GM19239 (cell line): ENCODE measurements at regions not wholly inside any gene's neighbourhood (a gene's known extent, or its start where the extent isn't known, plus 50 kb on each side); places are given as distances from the start of the nearest gene placed in this dataset.
A peak's percentile ranks its signal among the peaks of the same experiment; 100 is the strongest.
"Not testable (repeated sequence)": the region's sequence is repeated elsewhere in the genome, so short reads cannot be mapped to it uniquely, and the experiment has no call there.

Experiments used
- DNase-seq: peaks from one replicate; pipeline ENCODE4 v3.0.0; 2011; ENCODE audit warnings: low spot score; ENCODE audit not compliant: insufficient read length
- FAIRE-seq: peaks from 2 replicates; lab custom pipeline; 2011; peaks lifted over from hg19 to GRCh38; lab: Jason Lieb, UNC

GRCh38 chr7:97928844-97929243 is 56.6 kb upstream of the ASNS start:
- not testable (repeated sequence) for FAIRE-seq, DNase-seq

GRCh38 chr7:97927790-97928748 is 55.9 kb upstream of the ASNS start:
- not testable (repeated sequence) for FAIRE-seq
- peak; percentile 63 for DNase-seq
